Keratinocyte (primary cell): ENCODE measurements at regions not wholly inside any gene's neighbourhood (a gene's known extent, or its start where the extent isn't known, plus 50 kb on each side); places are given as distances from the start of the nearest gene placed in this dataset.

ENCODE experiments used
- DNase-seq: peaks from one replicate; pipeline ENCODE4 v3.0.0-alpha.2; 2011; ENCODE audit warnings: low read depth, missing footprints, low spot score
- FAIRE-seq: peaks from 2 replicates; lab custom pipeline; 2011; peaks lifted over from hg19 to GRCh38; lab: Jason Lieb, UNC
- H2AFZ ChIP-seq: 2 replicates; pipeline ENCODE4 v1.6.0; 2012; ENCODE audit warnings: low read length, control low read depth, inconsistent platforms; ENCODE audit not compliant: control insufficient read depth
- H3K27ac ChIP-seq: 2 replicates; pipeline ENCODE4 v1.5.1; 2011; ENCODE audit warnings: low read length; ENCODE audit not compliant: control insufficient read depth, insufficient read depth
- H3K27me3 ChIP-seq: 3 replicates; pipeline ENCODE4 v1.6.0; 2011; ENCODE audit warnings: low read length; ENCODE audit not compliant: control insufficient read depth, insufficient read depth; ENCODE audit errors: extremely low read depth
- H3K36me3 ChIP-seq, 2 experiments: 2 replicates in 1 of 2; 3 replicates in 1 of 2; pipeline ENCODE4 v1.5.1; 2011; ENCODE audit warnings: low read length in 2 of 2, mild to moderate bottlenecking in 1 of 2; ENCODE audit not compliant: control insufficient read depth in 2 of 2, insufficient read depth in 2 of 2; ENCODE audit errors: extremely low read depth in 1 of 2
- H3K4me1 ChIP-seq: 3 replicates; pipeline ENCODE4 v1.5.1; 2011; ENCODE audit warnings: low read length; ENCODE audit not compliant: control insufficient read depth, insufficient read depth; ENCODE audit errors: extremely low read depth
- H3K4me2 ChIP-seq: 3 replicates; pipeline ENCODE4 v1.6.0; 2011; ENCODE audit warnings: low read depth, low read length; ENCODE audit not compliant: control insufficient read depth, insufficient read depth; ENCODE audit errors: extremely low read depth
- H3K4me3 ChIP-seq, 3 experiments: fragments of 200-600 bp in 1 of 3; sonication (generic) in 1 of 3; 2 replicates in 2 of 3; 3 replicates in 1 of 3; pipeline ENCODE4 v1.5.1; 2011 to 2016; ENCODE audit warnings: low read length in 3 of 3, mild to moderate bottlenecking in 3 of 3, control low read depth in 2 of 3, inconsistent platforms in 1 of 3, low read depth in 1 of 3, mixed read lengths in 1 of 3, mixed run types in 1 of 3, moderate library complexity in 1 of 3; ENCODE audit not compliant: control insufficient read depth in 2 of 3, insufficient read depth in 2 of 3; ENCODE audit errors: extremely low read depth in 1 of 3
- H3K79me2 ChIP-seq: 2 replicates; pipeline ENCODE4 v1.6.0; 2012; ENCODE audit warnings: low read length; ENCODE audit not compliant: control insufficient read depth, insufficient read depth
- H3K9ac ChIP-seq: 3 replicates; pipeline ENCODE4 v1.6.0; 2011; ENCODE audit warnings: low read length; ENCODE audit not compliant: control insufficient read depth, insufficient read depth; ENCODE audit errors: extremely low read depth
- H3K9me1 ChIP-seq: 3 replicates; pipeline ENCODE4 v1.6.0; 2011; ENCODE audit warnings: low read length; ENCODE audit not compliant: control insufficient read depth, insufficient read depth; ENCODE audit errors: extremely low read depth
- H3K9me3 ChIP-seq: 2 replicates; pipeline ENCODE4 v1.5.1; 2012; ENCODE audit warnings: low read depth, low read length; ENCODE audit not compliant: control insufficient read depth
- H4K20me1 ChIP-seq: 3 replicates; pipeline ENCODE4 v1.6.0; 2011; ENCODE audit warnings: low read length; ENCODE audit not compliant: control insufficient read depth, insufficient read depth; ENCODE audit errors: extremely low read depth
- EZH2 ChIP-seq: IDR thresholded peaks from one replicate; pipeline ENCODE4 v1.6.1; 2012; ENCODE audit warnings: inconsistent platforms, mild to moderate bottlenecking, low read length, moderate library complexity
- dilution Hi-C: fragments of 300-500 bp; cut with MboI; formaldehyde crosslinking; loops from one replicate; pipeline ENCODE4 v1.7.0; 2020; ENCODE audit warnings: low sequenced_read_pairs; ENCODE audit not compliant: extremely low pct_ligation_motif_present
- TF ChIP-seq, protein P1 (sequence below), 3 experiments: IDR thresholded peaks in 1 of 3; conservative IDR thresholded peaks in 1 of 3; optimal IDR thresholded peaks in 1 of 3; 2 replicates in 2 of 3; 3 replicates in 1 of 3; pipeline versions ENCODE3 to v1.5.1; 2011; ENCODE audit warnings: low read length in 3 of 3, mild to moderate bottlenecking in 3 of 3, moderate library complexity in 2 of 3, control low read depth in 1 of 3, inconsistent platforms in 1 of 3; ENCODE audit not compliant: insufficient read depth in 2 of 3; ENCODE audit errors: extremely low read depth in 1 of 3

DNA sequence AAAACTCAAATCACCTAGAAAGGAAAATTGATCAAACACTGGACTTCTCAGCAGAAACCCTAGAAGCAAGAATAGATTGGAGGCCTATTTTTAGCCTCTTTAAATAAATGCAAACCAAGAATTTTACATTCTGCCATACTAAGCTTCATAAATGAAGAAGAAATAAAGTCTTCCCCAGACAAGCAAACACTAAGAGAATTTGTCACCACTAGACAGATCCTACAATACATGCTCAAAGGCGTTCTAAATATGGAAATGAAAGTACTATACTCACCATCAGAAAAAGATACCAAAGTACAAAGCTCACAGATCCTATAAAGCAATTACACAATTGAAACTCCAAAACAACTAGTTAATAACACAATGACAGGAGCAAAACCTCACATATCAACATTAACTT is 578.1 kb downstream of the UQCRFS1 start:
- dilution Hi-C loops, result no loop called here
- no peak for FAIRE-seq

DNA sequence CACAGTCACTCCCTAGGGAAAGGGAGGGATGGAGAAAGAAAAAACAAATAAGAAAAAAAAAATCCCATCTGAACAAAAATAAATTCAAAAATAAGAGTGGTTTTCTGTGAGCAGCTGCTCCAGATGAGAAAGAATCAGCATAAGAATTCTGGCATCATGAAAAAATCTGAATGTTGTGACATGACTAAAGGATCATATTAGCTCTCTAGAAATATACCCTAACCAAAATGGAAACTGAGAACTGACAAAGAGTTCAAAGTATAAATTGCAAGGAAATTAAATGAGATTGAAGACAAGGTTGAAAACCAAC is 579.0 kb downstream of the UQCRFS1 start:
- Histone ChIP-seq H3K4me1 (no peaks in the 10 kb centered on the region), H3K9me1 (no peaks in the 10 kb centered on the region), H3K9me3 (no peaks in the 10 kb centered on the region), H3K4me2 (no peak overlapping the region), H3K79me2 (no peaks in the 10 kb centered on the region), H3K36me3 (no peaks in the 10 kb centered on the region), H3K27me3 (no peaks in the 10 kb centered on the region), H3K9ac (no peak overlapping the region), H2AFZ (no peak overlapping the region), H4K20me1 (no peaks in the 10 kb centered on the region), H3K27ac (no peak overlapping the region), H3K4me3 (no peak overlapping the region)
- DNase-seq, result no peak
- TF ChIP-seq, protein P1, sequence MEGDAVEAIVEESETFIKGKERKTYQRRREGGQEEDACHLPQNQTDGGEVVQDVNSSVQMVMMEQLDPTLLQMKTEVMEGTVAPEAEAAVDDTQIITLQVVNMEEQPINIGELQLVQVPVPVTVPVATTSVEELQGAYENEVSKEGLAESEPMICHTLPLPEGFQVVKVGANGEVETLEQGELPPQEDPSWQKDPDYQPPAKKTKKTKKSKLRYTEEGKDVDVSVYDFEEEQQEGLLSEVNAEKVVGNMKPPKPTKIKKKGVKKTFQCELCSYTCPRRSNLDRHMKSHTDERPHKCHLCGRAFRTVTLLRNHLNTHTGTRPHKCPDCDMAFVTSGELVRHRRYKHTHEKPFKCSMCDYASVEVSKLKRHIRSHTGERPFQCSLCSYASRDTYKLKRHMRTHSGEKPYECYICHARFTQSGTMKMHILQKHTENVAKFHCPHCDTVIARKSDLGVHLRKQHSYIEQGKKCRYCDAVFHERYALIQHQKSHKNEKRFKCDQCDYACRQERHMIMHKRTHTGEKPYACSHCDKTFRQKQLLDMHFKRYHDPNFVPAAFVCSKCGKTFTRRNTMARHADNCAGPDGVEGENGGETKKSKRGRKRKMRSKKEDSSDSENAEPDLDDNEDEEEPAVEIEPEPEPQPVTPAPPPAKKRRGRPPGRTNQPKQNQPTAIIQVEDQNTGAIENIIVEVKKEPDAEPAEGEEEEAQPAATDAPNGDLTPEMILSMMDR (optimal IDR thresholded peaks at IDR 0.05 in 1 of 3, IDR thresholded peaks at IDR 0.05 in 1 of 3, conservative IDR thresholded peaks at IDR 0.05 in 1 of 3; ENCODE audit: extremely low read depth in 1 of 3, insufficient read depth in 2 of 3, low read length in 3 of 3), result no peak
- TF ChIP-seq EZH2, result no peak
- no peak for FAIRE-seq
- dilution Hi-C loops, result no loop called here

More for the DNA sequence above, 578.1 kb downstream of the UQCRFS1 start:
- Histone ChIP-seq H3K79me2 (no peaks in the 10 kb centered on the region), H3K4me1 (no peaks in the 10 kb centered on the region), H3K4me3 (no peak overlapping the region), H2AFZ (no peak overlapping the region), H3K36me3 (no peaks in the 10 kb centered on the region), H3K9me3 (no peaks in the 10 kb centered on the region), H3K4me2 (no peak overlapping the region), H3K27ac (no peak overlapping the region), H3K9ac (no peak overlapping the region), H4K20me1 (no peaks in the 10 kb centered on the region), H3K9me1 (no peaks in the 10 kb centered on the region), H3K27me3 (no peaks in the 10 kb centered on the region)
- TF ChIP-seq, protein P1 (optimal IDR thresholded peaks at IDR 0.05 in 1 of 3, IDR thresholded peaks at IDR 0.05 in 1 of 3, conservative IDR thresholded peaks at IDR 0.05 in 1 of 3; ENCODE audit: extremely low read depth in 1 of 3, insufficient read depth in 2 of 3, low read length in 3 of 3), result no peak
- no peak for TF ChIP-seq EZH2
- no peak for DNase-seq
